ENCODE measurements at regions not wholly inside any gene's neighbourhood (a gene's known extent, or its start where the extent isn't known, plus 50 kb on each side); places are given as distances from the start of the nearest gene placed in this dataset.

GRCh38 chr2:17328161-17328560 lies 190.1 kb downstream of the RAD51AP2 start:
- TF ChIP-seq POLR2A (IDR thresholded peaks at IDR 0.05; ENCODE audit: low read depth, low read length) (no peak), POLR2AphosphoS5 (IDR thresholded peaks at IDR 0.05; ENCODE audit: low read depth, low read length) (no peak)

Measured in GM12892 (cell line).